T-helper 2 cell treated with Interferon-gamma antibody and Interleukin-4, amounts not matched to agents 100 ng/mL and 5 ng/mL, for 36 hours (primary cell): ENCODE measurements at regions not wholly inside any gene's neighbourhood (a gene's known extent, or its start where the extent isn't known, plus 50 kb on each side); places are given as distances from the start of the nearest gene placed in this dataset.

Experiments
- intact Hi-C: fragments of 100-400 bp; cut with micrococcal nuclease; formaldehyde crosslinking; loops from one replicate; pipeline ENCODE4 v1.15.1; 2023

GRCh38 chr13:63396746-63397145, 1981.1 kb upstream of the PCDH20 start:
- intact Hi-C loops: no loop called here

DNA sequence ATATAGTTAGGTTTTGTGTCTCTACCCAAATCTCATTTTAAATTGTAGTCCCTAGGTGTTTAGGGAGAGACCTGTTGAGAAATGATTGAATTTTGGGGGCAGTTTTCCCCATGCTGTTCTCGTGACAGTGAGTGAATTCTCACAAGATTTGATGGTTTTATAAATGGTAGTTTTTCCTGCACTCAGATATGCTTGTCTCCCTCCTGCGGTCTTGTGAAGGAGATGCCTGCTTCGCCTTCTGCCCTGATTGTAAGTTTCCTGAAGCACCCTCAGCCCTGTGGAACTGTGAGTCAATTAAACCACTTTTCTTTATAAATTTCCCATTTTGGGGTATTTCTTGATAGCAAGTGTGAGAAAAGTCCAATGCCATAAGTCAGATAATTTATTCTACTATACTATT, 1977.5 kb upstream of the PCDH20 start:
- intact Hi-C loops: no loop called here

DNA sequence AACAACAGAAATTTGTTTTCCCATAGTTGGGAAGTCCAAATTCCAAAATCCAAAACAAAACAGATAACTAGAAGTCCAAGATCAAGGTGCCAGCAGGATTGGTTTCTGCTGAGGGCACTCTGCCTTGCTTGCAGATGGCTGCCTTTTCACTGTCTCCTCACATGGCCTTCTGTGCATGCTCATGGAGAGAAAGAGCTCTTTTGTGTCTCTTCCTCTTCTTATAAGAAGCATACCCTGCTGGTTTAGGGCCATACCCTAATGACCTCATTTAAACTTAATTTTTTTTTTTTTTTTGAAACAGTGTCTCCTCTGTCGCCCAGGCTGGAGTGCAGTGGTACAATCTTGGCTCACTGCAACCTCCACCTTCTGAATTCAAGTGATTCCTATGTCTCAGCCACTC, 1974.1 kb upstream of the PCDH20 start:
- intact Hi-C loops: no loop called here

- intact Hi-C loops: no loop called here
Measured at GRCh38 chr13:63381078-63381859, 1965.6 kb upstream of the PCDH20 start.

DNA sequence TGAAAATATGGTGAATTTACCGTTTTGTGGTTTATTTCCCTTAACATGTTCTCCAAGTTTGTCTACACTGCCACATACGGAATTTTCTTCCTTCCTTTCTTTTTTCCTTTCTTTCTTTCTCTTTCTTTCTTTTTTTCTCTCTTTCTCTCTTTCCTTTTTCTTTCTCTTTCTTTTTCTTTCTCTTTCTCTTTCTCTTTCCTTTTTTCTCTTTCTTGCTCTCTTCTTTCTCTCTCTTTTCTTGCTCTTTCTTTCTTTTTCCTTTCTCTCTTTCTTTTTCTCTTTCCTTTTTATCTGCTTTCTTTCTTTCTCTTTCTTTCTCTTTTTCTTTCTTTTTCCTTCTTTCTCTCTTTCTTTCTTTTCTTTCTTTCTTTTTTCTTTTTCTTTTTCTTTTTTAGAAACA, 1962.3 kb upstream of the PCDH20 start:
- intact Hi-C loops: no loop called here

- intact Hi-C loops: no loop called here
Measured at GRCh38 chr13:63370101-63370500, 1954.5 kb upstream of the PCDH20 start.

DNA sequence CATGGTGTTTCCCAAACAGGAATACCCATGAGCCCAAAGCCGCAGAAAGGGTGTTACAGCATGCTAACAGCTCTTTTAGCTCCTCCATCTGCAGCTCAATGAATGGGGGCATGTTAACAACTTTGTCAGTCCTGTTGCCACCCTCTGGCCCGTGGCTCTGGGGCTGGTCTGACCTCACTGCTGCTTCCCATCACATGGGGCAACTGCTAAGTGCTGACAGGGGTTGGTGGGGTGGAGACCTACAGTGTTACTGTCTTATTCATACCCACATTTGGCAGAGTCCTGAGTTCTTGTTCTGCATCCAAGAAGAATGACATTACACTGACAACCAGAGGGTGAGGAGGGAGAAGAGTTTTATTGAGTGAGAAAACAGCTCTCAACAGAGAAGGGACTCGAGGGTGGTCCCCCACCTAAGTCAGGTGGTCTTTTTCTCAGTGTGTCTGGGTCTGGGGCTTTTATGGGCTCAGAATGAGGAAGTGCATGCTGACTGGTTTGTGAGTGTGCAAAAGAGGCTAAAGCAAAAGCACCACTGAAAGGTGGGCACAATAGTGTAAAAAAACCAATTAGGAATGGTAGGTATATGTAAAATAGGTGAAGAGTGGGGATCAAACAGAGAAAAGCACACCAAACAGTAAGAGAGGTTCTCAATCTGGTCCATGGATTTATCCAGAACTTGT, 1952.0 kb upstream of the PCDH20 start:
- intact Hi-C loops: no loop called here

GRCh38 chr13:63364159-63364558, 1948.5 kb upstream of the PCDH20 start:
- intact Hi-C loops: no loop called here

DNA sequence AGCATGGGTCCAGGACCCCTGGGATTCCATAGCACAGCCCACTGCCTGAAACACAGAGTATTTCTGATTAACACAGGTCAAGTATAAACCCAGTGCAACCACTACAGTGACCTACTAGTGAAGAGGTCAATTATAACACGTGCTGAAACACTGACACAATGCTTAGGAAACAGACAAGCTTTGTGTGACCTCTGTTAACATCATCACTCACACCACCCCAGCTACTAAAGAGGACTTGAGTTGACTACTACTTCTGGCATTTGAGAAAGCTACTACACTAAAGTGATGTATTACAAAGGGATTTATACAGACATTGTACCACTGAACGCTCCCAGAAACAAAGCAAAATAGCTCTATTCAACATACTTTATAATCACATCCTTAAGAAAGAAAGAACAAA, 1935.9 kb upstream of the PCDH20 start:
- intact Hi-C loops: no loop called here

- intact Hi-C loops: no loop called here
Measured at GRCh38 chr13:63351081-63351480, 1935.4 kb upstream of the PCDH20 start.

- intact Hi-C loops: no loop called here
Measured at GRCh38 chr13:63345835-63346234, 1930.2 kb upstream of the PCDH20 start.

DNA sequence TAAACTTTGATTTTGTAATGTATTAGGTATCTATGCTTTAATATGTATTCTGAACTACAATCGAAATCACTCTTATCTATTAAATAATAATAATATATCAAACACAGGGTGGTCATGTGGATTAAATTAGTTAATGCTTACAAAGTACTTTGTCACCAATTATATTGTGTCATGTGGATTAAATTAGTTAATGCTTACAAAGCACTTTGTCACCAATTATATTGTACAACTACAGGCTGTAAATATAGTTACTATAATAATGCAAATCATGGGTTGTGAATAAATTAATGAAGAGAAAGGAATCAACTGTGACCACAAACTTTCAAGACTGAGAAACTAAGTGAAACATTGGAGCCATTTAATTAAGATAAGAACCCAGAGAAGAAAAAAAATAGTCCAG, 1929.1 kb upstream of the PCDH20 start:
- intact Hi-C loops: no loop called here

DNA sequence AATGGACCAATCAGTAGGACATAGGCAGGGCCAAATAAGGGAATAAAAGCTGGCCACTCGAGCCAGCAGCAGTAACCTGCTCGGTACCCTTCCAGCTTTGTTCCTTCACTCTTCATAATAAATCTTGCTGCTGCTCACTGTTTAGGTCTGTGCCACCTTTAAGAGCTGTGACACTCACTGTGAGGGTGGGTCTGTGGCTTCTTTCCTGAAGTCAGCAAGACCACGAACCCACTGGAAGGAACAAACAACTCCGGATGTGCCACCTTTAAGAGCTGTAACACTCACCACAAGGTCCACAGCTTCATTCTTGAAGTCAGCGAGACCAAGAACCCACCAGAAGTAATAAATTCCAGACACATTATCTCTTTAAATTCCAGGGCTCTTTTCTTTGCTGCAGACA, 1922.3 kb upstream of the PCDH20 start:
- intact Hi-C loops: no loop called here

- intact Hi-C loops: no loop called here
Measured at GRCh38 chr13:63337041-63337440, 1921.4 kb upstream of the PCDH20 start.

DNA sequence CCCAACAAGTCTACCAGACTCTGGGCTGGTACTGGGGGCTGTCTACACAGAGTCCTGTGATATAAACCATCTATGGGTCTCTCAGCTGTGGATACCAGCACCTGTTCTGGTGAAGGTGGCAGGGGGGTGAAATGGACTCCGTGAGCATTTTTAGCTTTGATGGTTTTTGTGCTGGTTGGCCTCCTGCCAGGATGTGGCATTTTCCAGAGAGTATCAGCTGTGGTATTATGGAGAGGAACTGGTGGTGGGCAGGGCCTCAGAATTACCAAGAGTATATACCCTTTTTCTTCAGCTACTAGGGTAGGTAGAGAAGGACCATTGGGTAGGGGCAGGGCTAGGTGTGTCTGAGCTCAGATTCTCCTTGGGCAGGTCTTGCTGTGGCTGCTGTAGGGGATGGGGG, 1920.9 kb upstream of the PCDH20 start:
- intact Hi-C loops: no loop called here

DNA sequence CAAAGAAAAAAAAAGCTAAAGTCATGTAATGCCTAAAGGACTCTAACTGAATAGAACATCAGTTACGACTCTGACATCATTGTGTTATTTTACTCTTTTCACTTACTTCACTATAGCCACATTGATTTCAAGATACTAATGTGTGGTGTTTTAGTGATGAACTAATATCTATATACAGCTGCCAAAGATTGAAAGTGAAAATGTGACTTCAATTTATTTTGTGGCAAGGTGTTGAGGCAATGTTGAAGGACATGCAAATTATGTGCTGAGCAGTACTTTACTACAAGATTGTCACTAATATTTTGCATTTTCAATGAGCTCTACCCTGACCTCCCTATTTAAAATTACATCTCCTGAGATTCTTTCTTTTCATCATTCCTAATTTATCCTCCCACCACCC, 1911.9 kb upstream of the PCDH20 start:
- intact Hi-C loops: no loop called here

DNA sequence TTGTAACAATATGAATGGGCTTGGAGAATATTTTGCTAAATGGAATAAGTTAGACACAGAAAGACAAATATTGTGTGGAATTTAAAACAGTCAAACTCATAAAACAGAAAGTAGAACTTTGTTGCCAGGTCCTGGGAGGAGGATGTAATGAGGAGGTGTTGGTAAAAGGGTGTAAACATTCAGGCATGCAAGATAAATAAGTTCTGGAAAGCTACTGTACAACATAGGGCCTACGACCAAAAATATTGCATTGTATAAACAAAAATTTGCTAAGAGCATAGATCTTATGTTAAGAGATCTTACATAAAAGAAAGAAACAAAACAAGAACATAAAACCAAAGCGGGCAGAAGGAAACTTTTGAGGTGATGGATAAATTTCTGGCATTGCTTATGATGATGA, 1907.8 kb upstream of the PCDH20 start:
- intact Hi-C loops: no loop called here

- intact Hi-C loops: no loop called here
Measured at GRCh38 chr13:63311587-63311986, 1895.9 kb upstream of the PCDH20 start.

GRCh38 chr13:63308549-63309165, 1893.0 kb upstream of the PCDH20 start:
- intact Hi-C loops: no loop called here

GRCh38 chr13:63307228-63307627, 1891.6 kb upstream of the PCDH20 start:
- intact Hi-C loops: no loop called here

DNA sequence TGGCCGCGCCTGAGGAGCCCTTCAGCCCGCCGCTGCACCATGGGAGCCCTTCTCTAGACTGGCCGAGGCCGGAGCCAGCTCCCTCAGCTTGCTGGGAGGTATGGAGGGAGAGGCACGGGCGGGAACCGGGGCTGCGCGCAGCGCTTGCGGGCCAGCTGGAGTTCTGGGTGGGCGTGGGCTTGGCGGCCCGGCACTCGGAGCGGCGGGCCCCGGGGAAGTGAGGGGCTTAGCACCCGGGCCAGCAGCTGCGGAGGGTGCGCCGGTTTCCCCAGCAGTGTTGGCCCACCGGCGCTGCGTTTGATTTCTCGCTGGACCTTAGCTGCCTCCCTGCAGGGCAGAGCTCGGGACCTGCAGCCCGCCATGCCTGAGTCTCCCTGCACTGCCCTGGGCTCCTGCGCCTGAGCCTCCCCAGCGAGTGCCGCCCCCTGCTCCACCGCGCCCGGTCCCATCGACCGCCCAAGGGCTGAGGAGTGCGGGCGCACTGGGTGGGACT, 1890.0 kb upstream of the PCDH20 start:
- intact Hi-C loops: no loop called here

DNA sequence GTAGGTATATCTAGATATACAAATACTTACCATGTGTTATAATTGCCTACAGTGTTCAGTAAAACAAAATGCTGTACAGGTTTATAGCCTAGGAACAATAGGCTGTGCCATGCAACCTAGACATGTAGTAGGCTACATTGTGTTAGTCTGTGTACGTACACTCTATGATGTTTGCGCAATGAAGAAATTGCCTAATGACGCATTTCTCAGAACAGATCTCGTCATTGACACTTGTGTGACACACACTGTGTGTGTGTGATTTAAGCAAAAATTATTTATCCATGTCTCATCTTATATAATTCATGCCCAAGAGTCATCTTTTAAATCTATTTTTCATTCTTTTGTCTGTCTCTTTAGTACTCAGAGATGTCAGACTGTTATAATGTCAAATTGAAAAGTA, 1888.8 kb upstream of the PCDH20 start:
- intact Hi-C loops: no loop called here
